HG03060 (cell line): ENCODE measurements at regions not wholly inside any gene's neighbourhood (a gene's known extent, or its start where the extent isn't known, plus 50 kb on each side); places are given as distances from the start of the nearest gene placed in this dataset.
"Not testable (repeated sequence)": the region's sequence is repeated elsewhere in the genome, so short reads cannot be mapped to it uniquely, and the experiment has no call there.

Experiments
- ATAC-seq: cut with Tn5 transposase; IDR thresholded peaks from one replicate; pipeline ENCODE4 v1.9.1; 2021; ENCODE audit warnings: low read depth, moderate number of reproducible peaks; ENCODE audit not compliant: unreplicated experiment

DNA sequence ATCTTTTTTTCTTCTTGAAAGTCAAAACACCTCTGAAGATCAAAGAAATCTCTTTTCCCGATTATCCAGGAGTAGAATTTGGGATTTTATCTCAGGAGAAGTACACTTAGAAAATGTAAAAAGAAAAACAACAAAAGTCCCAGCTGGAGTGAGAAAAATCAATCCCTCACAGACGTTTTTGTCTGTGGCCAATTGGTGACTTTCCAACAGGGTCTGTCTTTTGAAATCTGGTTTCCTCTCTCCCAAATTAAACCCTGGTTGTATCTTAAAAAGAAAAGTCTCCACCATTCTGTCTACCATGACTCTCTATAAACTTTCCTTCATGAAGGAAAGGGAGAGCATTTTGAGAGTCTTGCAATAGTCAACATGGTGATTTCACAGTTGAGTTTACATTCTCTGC, 88.1 kb downstream of the DACT1 start:
- ATAC-seq: no peak

DNA sequence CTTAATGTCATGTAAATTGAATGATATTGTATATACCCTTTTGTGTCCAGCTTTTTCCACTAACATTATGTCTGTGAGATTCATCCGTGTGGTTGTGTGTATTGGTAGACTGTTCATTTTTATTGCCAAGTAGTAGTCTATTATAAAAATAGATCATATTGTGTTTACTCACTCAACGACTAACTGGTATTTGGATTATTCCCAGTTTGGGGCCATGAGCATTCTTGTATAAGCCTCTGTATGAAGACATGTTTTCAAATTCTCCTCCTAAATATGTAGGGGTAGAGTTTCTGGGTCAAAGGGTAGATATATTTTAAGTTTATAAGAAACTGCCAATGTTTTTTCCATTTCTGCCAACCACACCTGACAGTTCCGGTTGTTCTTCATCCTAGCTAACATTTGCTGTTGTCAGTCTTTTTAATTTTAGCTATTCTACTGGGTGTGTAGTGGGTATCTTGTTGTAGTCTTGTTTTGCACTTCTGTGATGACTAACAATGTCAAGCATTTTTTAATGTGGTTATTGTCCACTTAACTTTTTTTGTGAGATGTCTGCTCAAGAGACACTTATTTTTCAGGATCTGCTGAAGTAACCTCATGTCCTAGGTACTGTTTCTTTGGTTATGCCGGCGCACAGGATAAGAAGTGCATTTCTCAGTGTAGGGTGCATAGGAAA, 93.2 kb downstream of the DACT1 start:
- no peak for ATAC-seq

DNA sequence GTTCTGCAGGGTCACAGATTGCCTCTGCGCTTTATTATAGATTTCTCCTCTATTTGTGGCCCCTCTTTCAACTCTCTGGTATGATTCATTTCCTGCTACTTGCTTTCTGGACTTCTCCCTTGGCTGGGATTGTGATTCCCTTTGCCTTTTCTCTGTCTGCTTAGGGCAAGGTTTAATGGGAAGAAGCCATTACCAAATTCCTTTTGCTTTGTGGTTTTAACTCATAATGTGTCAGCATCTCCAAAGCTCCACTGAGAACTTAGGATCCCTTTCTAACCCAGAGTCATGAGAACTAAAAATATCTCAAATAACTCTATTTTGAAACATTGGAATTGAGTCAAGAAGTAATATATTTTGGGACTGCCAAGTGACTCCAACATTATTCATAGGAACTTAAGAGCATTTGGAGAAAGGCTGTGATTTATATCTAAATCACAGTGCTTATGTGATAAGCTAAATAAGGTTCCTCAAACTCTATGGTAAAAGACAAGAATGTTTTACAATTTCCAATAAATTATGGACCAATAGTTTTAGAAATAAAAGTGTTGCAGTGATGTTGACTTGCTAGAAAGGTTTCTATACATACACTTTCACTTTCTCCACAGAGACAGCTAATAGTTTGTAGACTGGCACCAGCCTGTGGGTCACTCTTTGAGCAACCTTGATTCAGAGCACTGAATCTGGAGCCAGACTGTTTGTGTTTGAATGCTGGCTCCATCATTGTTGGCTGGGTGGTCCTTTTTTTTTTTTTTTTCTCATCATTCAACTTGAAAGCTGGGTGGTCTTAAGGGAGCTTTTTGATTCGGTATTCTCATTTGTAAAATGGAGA, 93.9 kb downstream of the DACT1 start:
- ATAC-seq: no peak

DNA sequence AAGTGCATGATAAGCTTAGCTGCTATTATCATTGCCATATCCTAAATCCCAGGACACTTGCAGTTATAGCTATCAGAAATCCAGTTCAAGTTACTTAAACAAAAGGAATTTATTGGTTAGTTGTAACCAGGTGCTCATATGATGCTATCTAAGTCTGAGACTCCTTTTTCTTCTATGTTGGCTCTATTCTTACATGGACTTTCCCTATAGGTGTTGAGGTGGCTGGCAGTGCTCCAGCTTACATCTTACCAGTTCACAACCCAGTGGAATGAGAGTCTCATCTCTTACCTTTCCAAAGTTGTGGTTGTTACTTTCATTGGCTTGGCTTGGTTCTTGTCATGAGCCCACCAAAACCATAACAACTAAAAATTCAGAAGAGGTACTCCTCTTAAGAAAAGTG, 94.6 kb downstream of the DACT1 start:
- no peak for ATAC-seq

DNA sequence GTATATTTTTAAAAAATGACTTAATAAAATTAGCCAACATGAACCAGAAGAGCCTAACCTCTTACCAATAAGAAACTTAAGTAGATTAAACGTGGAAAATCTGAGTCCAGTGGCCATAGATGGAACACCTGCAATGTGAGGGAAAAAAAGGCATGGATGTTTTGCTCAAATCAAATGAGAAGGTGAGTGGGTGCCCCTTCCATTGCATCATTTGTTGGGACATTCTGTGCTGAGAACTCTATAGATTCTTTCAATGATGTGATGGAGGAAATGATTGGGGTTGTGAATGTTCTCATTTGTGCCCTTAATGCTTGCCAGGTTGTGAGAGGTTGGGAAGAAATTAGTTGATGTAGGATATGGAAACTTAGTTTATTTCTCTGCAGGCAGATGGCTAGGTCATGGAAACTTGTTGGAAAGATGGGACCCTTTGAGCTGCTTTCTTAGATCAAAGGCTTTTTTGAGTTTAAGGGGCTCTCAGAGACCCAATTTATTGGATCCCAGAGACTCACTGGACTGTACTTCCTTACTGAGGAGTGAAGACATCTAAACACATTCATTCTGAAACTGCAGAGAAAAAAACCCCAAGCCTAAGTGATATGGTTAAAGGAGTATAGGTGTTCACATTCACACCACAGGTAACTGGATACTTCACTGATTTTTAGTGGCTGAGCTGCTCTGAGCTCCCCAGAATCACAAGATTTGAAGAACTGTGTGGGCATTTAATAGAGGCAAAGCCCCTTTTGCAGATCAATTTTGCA, 95.9 kb downstream of the DACT1 start:
- ATAC-seq: no peak

DNA sequence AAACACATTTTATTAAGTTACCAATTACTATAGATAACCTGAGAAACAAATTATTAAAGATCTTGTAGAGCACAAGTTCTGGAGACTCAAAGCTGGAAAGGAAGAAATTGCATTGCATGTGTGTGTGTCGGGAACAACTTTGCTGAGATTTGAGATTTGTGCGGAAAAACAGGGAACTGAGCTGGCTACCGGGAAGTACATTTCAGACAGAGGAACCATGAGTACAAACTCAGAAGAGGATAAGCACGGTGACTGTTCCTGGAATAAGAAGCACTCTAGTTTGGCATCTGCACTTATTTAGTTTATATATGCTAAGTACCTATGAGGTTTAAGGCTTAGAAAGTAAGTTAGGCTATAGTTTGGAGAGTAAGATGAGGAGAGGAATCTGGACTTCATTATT, 97.8 kb downstream of the DACT1 start:
- no peak for ATAC-seq

DNA sequence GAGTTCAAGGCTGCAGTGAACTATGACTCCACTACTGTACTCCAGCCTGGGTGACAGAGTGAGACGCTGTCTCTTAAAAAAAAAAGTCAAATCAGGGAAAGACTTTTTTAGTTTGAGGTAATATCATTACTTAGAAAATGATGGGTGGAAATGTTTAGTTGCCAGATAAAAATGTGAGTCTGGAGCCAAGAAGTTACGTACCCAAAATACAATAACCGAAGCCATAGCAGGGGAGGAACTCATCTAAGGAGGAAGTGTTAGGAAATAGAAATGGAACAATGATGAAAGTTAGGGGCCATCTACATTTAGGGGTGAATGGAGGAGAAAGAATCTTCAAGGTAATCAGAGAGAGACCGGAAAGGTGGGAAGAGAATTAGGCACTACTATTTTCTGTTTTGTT, 98.8 kb downstream of the DACT1 start:
- no peak for ATAC-seq

DNA sequence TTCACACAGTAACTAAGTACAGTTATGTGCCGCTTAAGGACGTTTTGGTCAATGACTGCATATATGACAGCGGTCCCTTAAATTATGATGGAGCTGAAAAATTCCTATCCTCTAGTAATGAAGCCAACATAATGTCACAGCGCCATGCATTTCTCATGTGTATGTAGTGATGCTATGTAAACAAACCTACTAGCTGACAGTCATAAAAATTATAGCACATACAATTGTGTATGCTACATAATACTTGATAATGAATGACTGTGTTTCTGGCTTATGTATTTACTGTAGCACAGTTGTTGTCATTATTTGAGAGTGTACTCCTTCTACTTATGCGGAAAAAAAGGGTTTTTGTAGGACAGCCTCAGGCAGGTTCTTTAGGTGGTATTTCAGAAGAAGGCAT, 99.7 kb downstream of the DACT1 start:
- ATAC-seq: no peak

DNA sequence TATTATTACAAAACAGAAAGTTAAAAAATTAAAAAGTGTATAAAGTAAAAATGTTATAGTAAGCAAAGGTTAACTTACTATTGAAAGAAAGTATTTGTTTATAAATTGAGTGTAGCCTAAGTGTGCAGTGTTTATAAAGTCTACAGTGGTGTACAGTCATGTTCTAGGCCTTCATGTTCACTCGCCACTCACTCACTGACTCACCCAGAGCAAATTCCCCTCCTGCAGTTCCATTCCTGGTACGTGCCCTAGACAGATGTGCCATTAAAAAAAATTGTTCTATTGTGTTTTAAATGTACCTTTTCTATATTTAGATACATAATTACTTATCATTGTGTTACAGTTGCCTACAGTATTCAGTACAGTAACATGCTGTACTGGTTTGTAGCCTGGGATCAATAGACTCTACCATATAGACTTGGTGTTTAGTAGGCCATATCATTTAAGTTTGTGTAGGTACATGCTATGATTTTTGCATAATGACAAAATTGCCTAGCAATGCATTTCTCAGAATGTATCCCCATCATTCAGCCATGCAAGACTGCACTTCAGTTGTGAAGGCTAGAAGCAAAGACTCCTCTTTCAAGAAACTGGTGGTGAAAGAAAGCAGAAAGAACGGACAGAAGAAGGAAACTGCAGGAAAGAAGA, 100.6 kb downstream of the DACT1 start:
- ATAC-seq: no peak

DNA sequence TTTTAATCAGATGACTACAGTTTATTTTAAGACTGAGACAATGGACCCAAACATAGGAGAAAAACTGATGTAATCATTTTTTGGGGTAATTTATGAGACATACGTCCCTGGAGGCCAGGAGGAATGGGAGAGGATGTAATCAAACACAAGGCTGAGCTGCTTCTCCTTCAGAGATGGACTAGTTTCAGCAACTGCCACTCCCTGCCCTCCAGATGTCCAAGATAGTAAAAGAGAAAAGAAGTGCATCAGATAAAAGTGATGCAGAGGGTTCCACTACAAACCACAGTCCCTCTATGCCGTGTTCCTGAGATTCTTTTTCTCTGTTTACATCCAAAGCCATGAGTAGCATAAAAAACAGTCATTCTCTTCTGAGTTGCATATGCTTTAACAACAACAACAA, 101.1 kb downstream of the DACT1 start:
- ATAC-seq: no peak

DNA sequence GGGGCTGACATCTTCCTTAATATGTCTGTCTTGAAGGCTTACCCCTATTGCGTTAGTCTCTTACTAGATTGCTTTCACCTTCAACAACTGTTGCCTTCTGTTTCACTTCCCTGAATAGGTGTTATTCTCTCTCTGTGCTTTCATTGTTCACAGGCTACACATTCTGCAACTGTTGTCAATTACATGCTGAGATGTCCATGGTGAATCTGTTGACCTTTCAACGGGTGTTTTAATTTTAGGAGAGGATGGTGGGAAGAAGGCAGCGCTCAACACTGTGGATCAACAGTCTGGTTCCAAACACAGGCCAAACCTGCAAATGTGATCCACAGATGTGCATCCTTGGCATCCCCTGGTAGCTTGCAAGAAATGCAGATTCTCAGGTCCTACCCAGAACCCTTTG, 101.9 kb downstream of the DACT1 start:
- peak; percentile 76 for ATAC-seq

DNA sequence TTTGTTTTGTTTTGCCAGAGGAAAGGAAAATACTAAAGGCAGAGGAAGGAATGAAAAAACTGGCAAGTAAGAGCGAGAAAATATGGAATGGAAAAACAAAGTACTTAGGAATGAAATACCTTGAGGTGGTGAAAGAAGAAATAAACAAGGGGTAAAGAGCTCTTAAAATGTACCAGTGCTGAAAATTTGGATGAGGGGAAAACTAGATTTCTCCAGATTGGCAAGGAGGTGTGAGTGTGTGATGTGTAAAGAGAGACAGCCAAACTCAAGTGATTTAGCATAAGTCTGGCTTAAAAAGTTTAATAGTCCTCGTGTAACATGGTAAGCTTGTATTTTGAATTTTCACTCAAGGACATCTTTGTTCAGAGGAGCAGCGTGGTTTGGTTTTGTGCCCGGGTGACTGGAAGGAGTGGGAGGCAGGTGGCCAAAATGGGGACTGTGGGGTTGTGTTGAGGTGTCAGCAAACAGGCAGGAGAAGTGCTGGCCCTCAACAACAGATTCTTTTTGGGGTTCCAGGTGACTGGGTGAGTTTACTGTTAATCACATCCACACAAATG, 102.7 kb downstream of the DACT1 start:
- ATAC-seq: no peak

DNA sequence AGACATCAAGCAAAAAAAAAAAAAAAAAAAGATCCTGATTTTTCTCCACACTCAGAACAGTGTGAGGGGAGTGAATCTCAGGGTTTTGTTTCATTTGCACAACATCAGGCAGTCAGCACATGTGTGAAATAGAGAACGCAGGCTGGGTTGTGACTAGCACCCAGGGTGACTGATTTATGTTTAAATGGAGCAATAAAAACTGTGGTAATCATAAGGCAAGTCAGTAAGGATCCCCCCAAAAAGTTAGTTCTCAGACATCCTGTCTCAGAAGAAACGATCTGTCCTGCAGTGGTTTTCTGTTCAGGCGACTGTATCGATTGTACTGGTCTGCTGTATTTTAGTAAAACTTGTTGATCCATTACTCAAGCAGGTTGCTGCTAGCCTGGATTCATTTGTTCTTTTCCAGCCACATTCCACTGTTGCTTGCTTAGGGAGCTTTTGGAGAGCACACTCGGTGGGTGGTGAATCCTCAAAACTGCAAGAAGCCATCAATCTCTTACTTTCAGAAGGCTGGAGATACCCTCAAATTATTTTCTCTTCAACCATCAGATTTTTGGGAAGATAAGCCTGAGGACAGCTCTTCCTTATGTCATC, 107.1 kb downstream of the DACT1 start:
- no peak for ATAC-seq

DNA sequence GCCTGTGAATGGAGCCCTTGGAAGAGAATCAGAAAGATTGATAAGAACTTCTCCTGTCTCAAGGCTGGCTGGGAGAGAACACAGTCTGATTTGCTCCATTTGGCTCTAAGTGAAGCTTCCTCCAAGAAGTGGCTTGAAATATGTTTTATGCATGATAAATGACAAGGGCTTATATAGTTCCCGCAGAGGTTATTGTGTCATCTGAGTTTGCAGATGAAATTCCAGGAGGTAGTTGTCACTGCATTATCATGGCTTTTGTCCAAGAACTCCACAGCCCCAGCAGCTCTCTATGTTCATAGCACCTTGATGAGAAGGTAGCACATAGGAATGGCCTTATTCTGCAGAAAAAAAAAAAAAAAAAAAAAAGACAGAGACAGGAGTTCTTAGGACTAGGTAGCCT, 108.5 kb downstream of the DACT1 start:
- no peak for ATAC-seq

DNA sequence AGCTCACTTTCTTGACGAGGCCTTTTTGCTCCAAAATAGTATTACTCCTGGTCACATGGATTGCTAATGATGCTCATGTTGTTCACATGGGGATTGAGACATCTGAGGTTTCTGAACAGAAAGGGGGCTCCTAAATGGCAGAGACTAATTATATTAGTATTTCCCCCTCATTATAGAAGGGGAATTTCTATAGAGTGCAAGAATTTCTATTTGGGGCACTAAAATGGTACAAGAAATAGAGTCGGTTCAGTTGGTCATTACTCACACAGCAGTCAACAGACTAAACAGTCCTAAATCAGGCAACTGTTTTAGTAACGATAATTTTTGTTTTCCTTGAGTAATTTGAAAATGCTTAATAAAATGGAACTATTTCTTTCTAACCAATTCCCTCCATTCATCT, 108.9 kb downstream of the DACT1 start:
- ATAC-seq: no peak

DNA sequence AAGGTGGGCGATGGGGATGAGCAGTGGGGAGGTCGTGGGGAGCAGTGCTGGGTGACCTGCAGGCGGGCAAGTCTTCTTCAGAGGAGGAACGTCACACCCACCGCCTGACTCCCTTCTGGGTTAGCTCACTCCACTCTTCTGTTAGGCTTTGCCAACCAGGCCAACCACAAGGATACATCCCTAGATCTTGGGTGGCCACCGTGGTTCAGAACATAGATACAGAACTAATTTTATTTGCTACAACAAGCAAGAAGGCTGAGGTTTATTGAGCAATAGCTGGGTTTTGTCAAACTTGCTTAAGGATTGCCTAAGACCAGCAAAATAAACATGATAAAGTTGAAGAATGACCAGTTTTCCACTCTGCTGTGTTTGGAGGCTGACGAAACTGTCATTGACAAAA, 109.4 kb downstream of the DACT1 start:
- ATAC-seq: no peak

DNA sequence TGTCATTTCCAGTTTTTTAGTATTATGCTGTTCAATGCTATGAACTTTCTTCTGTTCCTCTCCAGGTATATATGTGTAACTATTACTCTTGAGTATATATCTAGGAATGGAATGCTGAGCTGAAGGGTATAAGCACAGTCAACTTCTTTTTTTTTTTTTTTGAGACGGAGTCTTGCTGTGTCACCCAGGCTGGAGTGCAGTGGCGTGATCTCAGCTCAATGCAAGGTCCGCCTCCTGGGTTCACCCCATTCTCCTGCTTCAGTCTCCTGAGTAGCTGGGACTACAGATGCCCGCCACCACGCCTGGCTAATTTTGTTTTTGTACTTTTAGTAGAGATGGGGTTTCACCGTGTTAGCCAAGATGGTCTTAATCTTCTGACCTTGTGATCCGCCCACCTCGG, 110.5 kb downstream of the DACT1 start:
- ATAC-seq: not testable (repeated sequence)

DNA sequence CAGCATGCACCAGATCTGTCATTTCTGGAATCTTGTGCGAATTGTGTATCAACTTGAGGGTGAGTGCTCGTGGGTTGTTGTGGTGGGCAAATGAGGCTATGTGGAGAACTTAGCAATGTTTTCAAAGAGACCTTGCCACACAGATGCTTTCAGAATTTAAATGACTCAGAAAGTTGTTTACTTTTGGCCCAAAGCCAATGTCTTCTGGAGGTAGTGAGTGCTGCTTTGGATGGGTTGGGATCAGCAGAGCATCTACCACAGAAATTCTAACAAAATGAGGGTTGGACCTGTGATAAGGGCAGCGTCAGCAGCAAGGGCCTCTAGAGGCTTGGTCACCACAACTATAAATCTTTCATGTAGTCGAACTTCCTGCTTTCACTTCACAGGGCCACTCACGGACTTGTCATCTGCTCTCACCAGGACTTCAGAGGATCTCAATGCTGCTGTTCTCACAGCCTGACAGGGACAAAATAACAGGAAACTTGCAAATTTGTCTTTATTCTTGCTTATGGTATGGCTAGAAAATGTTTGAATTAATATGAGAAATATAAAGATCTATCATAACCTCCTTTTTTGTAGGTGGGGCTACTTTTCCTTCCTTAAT, 111.4 kb downstream of the DACT1 start:
- ATAC-seq: peak; percentile 82

DNA sequence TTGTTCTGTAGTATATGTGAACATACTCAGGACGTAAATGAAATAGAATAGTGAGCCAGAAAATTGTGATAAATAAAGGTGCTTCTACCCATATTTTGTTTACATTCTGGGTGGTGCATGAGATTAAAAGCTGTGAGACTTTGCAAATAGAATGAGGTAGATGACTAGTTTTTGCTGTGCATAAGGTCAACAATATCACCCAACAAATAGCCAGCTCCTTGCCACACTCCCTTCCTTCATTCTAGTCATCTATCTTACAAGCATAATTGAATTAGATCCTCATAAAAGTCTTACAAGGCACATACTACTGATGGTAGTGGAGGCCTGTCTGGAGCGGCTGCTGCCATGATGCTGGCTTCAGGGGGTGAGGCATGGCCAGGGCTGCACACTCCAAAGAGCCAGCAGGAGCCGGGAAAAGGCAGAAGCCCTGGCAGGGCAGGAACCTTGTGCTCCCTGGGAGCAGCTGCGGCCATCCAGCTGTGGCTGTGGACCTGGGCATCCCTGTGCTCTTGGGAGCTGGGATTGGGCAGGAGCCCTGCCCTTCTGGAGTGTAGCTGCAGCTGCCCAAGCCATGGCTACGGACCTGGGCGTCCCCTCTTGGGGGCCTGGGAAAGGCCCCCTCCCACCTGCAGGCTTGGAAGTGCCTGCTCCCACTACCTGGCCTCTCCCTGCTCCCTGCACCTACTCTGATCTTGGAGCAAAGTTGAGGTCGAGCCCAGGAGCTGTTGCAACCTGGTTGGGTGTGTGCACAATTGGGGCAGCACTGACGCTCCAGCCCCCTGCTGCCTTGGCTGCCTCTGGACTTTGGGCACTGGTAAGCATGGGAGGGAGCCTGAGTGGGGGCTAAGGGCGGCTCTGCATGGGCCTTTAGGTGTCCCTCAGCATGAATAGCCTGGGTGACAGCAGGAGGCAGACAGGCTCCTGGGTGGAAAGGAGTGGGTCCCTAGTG, 112.8 kb downstream of the DACT1 start:
- no peak for ATAC-seq
